T-helper 17 cell (primary cell): ENCODE measurements at regions not wholly inside any gene's neighbourhood (a gene's known extent, or its start where the extent isn't known, plus 50 kb on each side); places are given as distances from the start of the nearest gene placed in this dataset.

ENCODE experiments used
- ATAC-seq: fragments of 150-1000 bp; cut with Tn5 transposase; 2 replicates; pipeline ENCODE4 v1.10.0; 2021; ENCODE audit warnings: mild to moderate bottlenecking, moderate library complexity
- DNase-seq, 3 donors: peaks; one replicate each; pipeline versions ENCODE4 v3.0.0 to v3.0.0-alpha.2; 2020 to 2021
- H3K9me3 ChIP-seq: one replicate; pipeline ENCODE4 v1.7.0; 2013; ENCODE audit warnings: low read length, mild to moderate bottlenecking; ENCODE audit not compliant: control insufficient read depth, poor library complexity, severe bottlenecking
- H3K27ac Mint-ChIP-seq: one replicate; pipeline ENCODE4 v1.8.0; 2022; ENCODE audit warnings: mild to moderate bottlenecking, moderate library complexity, mixed read lengths
- H3K27me3 Mint-ChIP-seq: one replicate; pipeline ENCODE4 v1.8.0; 2022; ENCODE audit warnings: mixed read lengths
- H3K36me3 Mint-ChIP-seq: one replicate; pipeline ENCODE4 v1.8.0; 2022; ENCODE audit warnings: low read depth, mixed read lengths
- H3K4me1 Mint-ChIP-seq: one replicate; pipeline ENCODE4 v1.8.0; 2022; ENCODE audit warnings: mild to moderate bottlenecking, mixed read lengths
- H3K4me3 Mint-ChIP-seq: one replicate; pipeline ENCODE4 v1.8.0; 2022; ENCODE audit warnings: mild to moderate bottlenecking, moderate library complexity, mixed read lengths

DNA sequence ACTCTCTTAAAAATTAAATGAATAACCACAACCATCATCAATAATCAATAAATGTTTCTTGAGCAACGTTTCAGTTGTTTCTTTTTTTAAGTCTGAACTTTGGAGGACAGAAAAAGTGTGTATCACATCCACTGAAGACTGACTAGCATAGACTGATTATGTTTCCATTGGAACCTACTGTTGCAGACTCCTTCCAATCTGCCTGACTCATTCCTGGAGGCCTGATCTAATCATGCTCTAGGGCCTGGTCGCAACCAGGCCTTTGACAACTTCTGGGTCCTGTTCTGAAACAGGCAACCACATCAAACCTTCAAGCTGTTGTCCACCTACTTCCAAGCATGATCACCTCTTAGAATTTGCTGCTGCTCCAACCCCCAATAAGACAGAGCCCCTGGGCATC, 109.2 kb upstream of the NUDT7 start:
- H3K27me3 Mint-ChIP-seq: peaks cover 54% of the 10 kb centered on the region
- no peak for ATAC-seq

DNA sequence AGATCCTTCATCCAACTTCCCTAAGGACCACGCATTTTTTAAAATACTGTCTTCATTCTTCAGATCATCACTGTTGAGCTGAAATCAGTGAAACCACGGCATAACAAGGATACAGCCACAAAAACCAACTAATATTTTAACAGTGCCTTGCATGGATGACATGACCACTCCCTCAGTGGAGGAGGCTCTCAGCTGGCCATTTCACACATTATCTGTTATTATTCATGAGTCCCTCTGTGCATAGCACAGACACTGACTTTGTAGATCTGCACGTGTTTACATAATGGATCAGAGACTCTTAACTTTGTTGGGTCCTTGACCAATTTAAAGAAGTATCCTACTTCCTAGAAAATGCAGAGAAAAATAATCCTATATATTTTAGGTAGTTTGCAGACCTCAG, 104.8 kb upstream of the NUDT7 start:
- H3K4me1 Mint-ChIP-seq: no peaks in the 10 kb centered on the region
- H3K9me3 ChIP-seq: no peaks in the 10 kb centered on the region
- H3K4me3 Mint-ChIP-seq: no peak overlapping the region
- no peak overlapping the region for H3K27ac Mint-ChIP-seq
- peaks cover 62% of the 10 kb centered on the region for H3K27me3 Mint-ChIP-seq
- DNase-seq (no peak), ATAC-seq (no peak)
- H3K36me3 Mint-ChIP-seq: no peaks in the 10 kb centered on the region

More for the DNA sequence above, 109.2 kb upstream of the NUDT7 start:
- no peaks in the 10 kb centered on the region for H3K4me1 Mint-ChIP-seq
- H3K36me3 Mint-ChIP-seq: no peaks in the 10 kb centered on the region
- no peak for DNase-seq
- H3K27ac Mint-ChIP-seq: no peak overlapping the region
- no peaks in the 10 kb centered on the region for H3K9me3 ChIP-seq
- no peak overlapping the region for H3K4me3 Mint-ChIP-seq

DNA sequence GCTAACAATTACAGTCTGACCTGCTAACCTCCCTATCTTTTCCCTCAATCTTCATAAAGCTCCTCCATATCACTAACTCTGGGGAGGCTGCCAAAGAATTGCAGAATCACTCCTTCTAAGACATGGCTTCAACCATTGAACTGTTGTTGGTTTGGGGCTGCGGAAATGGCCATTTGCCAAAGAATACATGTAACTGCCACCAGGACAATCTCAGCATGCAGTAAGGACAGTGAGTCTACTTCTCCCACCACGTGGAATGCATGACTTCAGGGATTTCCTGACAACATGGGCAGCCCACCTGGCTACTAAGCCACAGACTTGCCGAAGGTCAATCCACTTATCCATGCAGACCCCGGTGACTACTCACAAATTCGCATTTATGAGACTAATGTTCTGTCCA, 104.3 kb upstream of the NUDT7 start:
- DNase-seq (no peak), ATAC-seq (no peak)
- Mint-ChIP-seq H3K36me3 (no peaks in the 10 kb centered on the region), H3K27me3 (peaks cover 62% of the 10 kb centered on the region), H3K27ac (no peak overlapping the region), H3K4me3 (no peak overlapping the region), H3K4me1 (no peaks in the 10 kb centered on the region)
- no peaks in the 10 kb centered on the region for H3K9me3 ChIP-seq

DNA sequence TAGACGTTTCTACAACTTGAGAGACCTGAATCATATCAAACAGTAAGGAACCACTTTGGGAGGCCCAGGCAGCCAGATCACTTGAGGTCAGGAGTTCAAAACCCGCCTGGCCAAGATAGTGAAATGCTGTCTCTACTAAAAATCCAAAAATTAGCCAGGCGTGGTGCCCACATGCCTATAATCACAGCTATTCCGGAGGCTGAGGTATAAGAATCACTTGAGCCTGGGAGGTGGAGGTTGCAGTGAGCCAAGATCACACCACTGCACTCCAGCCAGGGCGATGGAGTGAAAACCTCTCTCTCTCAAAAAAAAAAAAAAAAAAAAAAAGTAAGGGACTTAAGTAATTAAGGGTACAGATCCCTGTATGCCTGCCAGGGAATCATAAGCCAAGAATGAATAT, 103.4 kb upstream of the NUDT7 start:
- no peaks in the 10 kb centered on the region for H3K4me1 Mint-ChIP-seq
- ATAC-seq: no peak
- DNase-seq: no peak
- H3K4me3 Mint-ChIP-seq: no peak overlapping the region
- H3K36me3 Mint-ChIP-seq: no peaks in the 10 kb centered on the region
- H3K9me3 ChIP-seq: no peaks in the 10 kb centered on the region
- H3K27me3 Mint-ChIP-seq: peaks cover 61% of the 10 kb centered on the region
- no peak overlapping the region for H3K27ac Mint-ChIP-seq

DNA sequence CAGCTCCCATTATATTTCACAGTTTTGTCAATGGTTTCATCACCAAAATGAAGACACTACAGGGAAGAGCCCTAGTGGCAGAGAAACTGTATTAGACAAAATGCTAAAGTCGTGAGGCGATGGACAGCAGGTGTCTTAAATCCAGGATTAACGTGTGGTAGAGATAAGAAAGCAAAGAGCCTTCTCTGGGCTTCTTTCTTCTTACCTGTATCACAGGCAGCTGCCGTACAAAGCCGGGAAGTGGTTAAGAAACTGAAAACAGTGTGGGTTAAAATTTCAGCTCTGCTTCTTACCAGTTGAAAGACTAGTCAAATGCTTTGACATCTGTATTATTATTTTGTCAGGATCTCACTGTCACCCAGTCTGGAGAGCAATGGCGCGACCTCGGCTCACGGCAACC, 98.2 kb upstream of the NUDT7 start:
- ATAC-seq: no peak
- no peaks in the 10 kb centered on the region for H3K36me3 Mint-ChIP-seq
- H3K4me3 Mint-ChIP-seq: no peak overlapping the region
- no peak overlapping the region for H3K27ac Mint-ChIP-seq
- peaks cover 50% of the 10 kb centered on the region for H3K27me3 Mint-ChIP-seq
- H3K9me3 ChIP-seq: no peaks in the 10 kb centered on the region
- H3K4me1 Mint-ChIP-seq: no peaks in the 10 kb centered on the region
- DNase-seq: no peak

DNA sequence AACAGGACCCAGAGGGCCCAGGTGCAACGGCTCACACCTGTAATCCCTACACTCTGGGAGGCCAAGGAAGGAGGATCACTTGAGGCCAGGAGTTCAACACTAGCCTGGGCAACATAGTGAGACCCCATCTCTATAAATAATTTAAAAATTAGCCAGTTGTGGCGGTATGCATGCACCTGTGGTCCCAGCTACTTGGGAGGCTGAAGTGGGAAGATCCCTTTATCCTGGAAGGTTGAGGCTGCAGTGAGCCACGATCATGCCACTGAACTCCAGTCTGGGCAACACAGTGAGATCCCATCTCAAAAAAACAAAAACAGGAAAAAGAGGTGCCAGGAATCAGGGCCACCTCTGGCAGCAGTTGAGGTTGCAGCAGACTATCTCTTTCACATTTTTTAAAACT, 85.7 kb upstream of the NUDT7 start:
- Mint-ChIP-seq H3K4me3 (no peak overlapping the region), H3K27ac (no peak overlapping the region), H3K4me1 (no peaks in the 10 kb centered on the region), H3K27me3 (peaks cover 51% of the 10 kb centered on the region), H3K36me3 (no peaks in the 10 kb centered on the region)
- no peaks in the 10 kb centered on the region for H3K9me3 ChIP-seq
- ATAC-seq (no peak), DNase-seq (no peak)

DNA sequence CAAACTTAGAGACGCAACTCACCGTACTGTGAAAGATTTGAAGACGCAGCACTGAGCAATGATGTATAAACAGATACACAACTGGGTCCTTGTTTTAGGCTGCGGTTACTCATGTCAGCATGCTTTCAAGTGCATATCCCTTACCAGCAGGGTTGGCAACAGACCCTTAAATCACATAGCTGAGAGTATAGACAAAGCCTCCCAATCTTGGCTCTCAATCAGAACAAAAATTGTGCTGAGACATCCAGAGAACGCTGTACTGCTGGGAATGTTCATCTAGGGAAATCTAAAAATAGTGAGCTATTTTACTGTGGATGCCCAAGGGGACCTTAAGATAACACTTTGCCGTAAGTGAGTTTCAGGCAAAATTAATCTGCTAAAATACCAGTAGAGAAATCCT, 84.4 kb upstream of the NUDT7 start:
- no peak for DNase-seq
- no peaks in the 10 kb centered on the region for H3K9me3 ChIP-seq

DNA sequence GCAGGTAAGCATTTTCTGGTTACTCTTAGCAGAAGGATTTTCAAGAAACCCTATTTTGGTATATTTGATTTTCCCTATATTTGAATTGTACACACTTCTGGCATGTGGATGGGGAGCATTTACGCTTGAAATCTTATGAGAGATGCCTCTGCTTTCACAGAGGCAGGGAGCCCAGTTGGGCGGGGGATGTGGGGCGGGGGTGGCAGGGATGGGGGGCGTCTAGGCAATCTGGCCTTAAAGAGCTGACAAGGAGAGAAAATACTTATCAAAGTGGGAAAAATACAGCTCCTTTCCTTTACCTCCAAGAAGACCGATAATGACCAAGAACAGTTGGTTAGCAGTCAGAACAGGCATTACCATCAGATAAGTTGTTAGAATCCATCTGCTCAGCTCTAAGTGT, 79.1 kb upstream of the NUDT7 start:
- no peak for ATAC-seq
- no peaks in the 10 kb centered on the region for H3K9me3 ChIP-seq
- no peaks in the 10 kb centered on the region for H3K36me3 Mint-ChIP-seq
- no peak overlapping the region for H3K27ac Mint-ChIP-seq
- no peak for DNase-seq
- H3K4me3 Mint-ChIP-seq: no peak overlapping the region
- no peaks in the 10 kb centered on the region for H3K4me1 Mint-ChIP-seq
- H3K27me3 Mint-ChIP-seq: peaks cover 31% of the 10 kb centered on the region

More for the DNA sequence above, 84.4 kb upstream of the NUDT7 start:
- no peak for ATAC-seq
- no peak overlapping the region for H3K27ac Mint-ChIP-seq
- H3K27me3 Mint-ChIP-seq: peaks cover 56% of the 10 kb centered on the region
- no peak overlapping the region for H3K4me3 Mint-ChIP-seq
- no peaks in the 10 kb centered on the region for H3K36me3 Mint-ChIP-seq
- no peaks in the 10 kb centered on the region for H3K4me1 Mint-ChIP-seq

DNA sequence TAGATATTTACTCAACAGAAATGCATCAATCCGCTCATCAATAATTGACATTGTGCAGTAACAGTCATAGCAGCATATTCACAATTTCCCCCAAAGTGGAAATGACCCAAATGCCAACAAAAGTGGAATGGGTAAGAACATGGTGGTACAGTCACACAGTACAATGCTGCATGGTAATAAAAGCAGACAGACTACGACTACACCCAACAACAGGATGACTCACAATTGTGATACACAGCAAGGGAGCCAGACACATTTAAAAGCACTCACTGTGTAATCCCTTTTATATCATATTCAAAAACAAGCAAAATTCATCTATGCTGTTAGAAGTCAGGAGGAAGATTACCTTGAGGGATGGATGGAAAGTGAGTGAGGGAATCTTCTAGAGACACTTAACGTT, 76.5 kb upstream of the NUDT7 start:
- no peak for ATAC-seq
- H3K9me3 ChIP-seq: no peaks in the 10 kb centered on the region
- H3K27me3 Mint-ChIP-seq: peaks cover 30% of the 10 kb centered on the region
- DNase-seq: no peak
- H3K27ac Mint-ChIP-seq: no peak overlapping the region
- H3K36me3 Mint-ChIP-seq: no peaks in the 10 kb centered on the region
- H3K4me1 Mint-ChIP-seq: no peaks in the 10 kb centered on the region
- H3K4me3 Mint-ChIP-seq: no peak overlapping the region

DNA sequence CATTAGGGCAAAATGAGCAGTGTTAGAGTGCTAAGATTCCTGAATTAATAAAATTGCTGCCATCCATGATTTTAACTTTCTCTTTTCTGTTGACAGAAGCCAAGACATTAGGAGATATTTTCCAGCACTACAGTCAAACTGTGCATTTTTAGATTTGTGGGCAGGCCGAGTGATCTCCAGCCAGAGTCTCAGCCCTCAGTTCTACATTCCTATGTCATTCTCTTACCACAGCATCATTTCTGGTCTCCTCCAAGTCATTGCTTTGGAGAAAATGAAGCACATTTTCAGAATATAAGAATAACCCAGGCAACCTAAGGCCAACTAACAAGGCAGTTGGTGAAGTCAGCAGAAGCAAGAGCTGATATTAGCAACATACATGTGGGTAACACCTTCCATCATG, 74.6 kb upstream of the NUDT7 start:
- Mint-ChIP-seq H3K27me3 (peaks cover 31% of the 10 kb centered on the region), H3K27ac (no peak overlapping the region), H3K36me3 (no peaks in the 10 kb centered on the region), H3K4me3 (no peak overlapping the region), H3K4me1 (no peaks in the 10 kb centered on the region)
- H3K9me3 ChIP-seq: no peaks in the 10 kb centered on the region
- ATAC-seq (no peak), DNase-seq (no peak)

DNA sequence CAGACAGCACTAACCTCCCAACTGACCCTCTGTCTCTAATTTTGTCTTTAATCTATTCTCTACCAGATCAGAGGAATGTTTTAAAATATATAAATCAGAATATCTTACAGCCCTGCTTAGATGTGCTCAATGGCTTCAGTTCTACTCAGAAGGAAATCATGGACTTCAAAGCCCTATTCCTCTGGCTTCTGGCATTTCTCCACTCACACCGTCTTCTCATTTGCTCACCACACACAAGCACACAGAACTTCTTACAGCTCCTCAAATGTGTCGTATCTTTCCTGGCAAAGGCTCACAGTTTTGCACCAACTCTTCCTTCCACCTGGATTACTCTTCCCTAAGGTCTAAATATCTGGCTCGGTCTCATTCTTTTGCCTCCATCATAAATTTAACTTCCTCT, 71.6 kb upstream of the NUDT7 start:
- DNase-seq: no peak
- no peak for ATAC-seq
- Mint-ChIP-seq H3K4me1 (no peaks in the 10 kb centered on the region), H3K36me3 (no peaks in the 10 kb centered on the region), H3K27ac (no peak overlapping the region), H3K4me3 (no peak overlapping the region), H3K27me3 (peaks cover 54% of the 10 kb centered on the region)
- no peaks in the 10 kb centered on the region for H3K9me3 ChIP-seq

DNA sequence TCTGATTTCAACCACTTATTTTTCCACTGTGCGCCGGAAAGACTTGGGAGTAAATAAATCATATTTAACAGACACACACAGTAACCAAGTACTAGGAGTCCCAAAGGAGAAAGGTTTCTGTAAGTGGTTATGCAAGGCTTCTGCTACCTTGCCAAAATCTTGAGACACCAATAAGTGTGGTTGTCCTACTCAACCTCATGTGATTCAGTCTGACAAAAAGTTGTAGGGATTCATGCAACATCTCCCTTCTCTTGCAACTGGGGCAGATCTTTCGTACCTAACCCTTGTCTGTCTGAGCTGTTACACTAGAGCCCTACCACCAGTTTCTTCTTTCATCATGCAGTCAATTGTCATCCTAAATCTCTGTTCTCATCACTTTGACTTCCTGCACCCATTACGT, 69.9 kb upstream of the NUDT7 start:
- no peak for ATAC-seq
- H3K9me3 ChIP-seq: no peaks in the 10 kb centered on the region
- Mint-ChIP-seq H3K4me3 (no peak overlapping the region), H3K36me3 (no peaks in the 10 kb centered on the region), H3K27me3 (peaks cover 57% of the 10 kb centered on the region), H3K4me1 (no peaks in the 10 kb centered on the region), H3K27ac (no peak overlapping the region)
- DNase-seq: no peak

DNA sequence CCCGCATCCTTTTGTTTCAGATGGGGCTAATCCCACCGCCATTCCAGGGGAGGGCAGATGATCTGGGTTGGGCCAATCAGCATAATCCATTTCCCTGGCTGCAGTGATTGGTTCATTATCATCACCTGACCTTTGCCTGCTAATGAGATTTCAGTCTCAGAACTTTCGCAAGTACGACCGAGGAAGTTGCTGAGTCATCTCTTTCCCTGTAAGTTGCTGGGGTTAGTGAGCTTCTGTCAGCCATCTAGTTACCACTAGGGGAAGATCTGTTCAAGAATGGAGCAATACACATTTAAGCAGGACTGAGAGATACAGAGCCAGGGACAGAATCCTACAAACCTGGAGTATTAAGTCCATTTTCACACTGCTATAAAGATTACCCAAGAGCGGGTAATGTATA, 65.3 kb upstream of the NUDT7 start:
- DNase-seq (no peak), ATAC-seq (no peak)
- H3K27ac Mint-ChIP-seq: no peak overlapping the region
- no peaks in the 10 kb centered on the region for H3K9me3 ChIP-seq
- H3K27me3 Mint-ChIP-seq: peaks cover 50% of the 10 kb centered on the region
- H3K4me3 Mint-ChIP-seq: no peak overlapping the region
- no peaks in the 10 kb centered on the region for H3K4me1 Mint-ChIP-seq
- no peaks in the 10 kb centered on the region for H3K36me3 Mint-ChIP-seq

DNA sequence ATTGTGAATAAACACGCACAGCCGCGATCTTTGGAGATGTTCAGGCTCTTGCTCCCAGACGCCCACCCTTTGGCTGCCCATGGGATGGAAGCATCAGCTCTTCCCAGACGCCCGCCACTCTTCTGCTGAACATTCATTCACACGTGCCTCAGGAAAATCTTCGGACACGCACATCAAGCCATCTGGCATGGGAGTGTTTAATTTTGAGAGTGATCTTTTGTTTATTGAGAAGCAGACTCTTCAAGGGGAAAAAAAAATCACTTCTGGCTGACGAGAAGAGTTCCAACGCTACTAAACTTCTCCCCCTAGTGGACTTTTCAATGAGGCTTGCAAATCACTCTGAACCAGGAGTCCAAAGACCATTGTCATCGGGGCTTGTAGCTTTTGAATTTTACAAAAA, 62.0 kb upstream of the NUDT7 start:
- no peaks in the 10 kb centered on the region for H3K4me1 Mint-ChIP-seq
- no peak overlapping the region for H3K4me3 Mint-ChIP-seq
- H3K36me3 Mint-ChIP-seq: no peaks in the 10 kb centered on the region
- DNase-seq: no peak
- no peak overlapping the region for H3K27ac Mint-ChIP-seq
- no peak for ATAC-seq
- peaks cover 31% of the 10 kb centered on the region for H3K27me3 Mint-ChIP-seq
- no peaks in the 10 kb centered on the region for H3K9me3 ChIP-seq

DNA sequence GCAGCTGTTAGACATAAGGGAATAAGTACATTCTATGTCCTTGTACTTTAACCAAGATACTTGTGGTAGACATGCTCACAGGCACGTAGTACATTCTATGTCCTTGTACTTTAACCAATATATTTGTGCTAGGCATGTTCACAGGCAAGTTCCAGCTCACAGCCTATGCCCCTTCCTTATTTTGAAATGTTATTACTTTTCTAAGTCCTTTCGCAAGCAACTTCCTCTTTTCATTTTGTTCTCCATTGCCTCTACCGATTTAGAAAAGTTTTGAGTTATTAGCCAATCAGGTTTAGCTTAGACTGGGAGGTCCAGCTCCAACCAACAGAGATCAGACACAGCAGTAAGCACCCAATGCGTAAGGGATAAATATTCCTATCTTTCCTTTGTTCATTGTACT, 60.1 kb upstream of the NUDT7 start:
- ATAC-seq: no peak
- no peaks in the 10 kb centered on the region for H3K36me3 Mint-ChIP-seq
- H3K4me3 Mint-ChIP-seq: no peak overlapping the region
- no peak overlapping the region for H3K27ac Mint-ChIP-seq
- peaks cover 32% of the 10 kb centered on the region for H3K27me3 Mint-ChIP-seq
- H3K9me3 ChIP-seq: no peaks in the 10 kb centered on the region
- no peaks in the 10 kb centered on the region for H3K4me1 Mint-ChIP-seq
- no peak for DNase-seq
